Mesendoderm (in vitro differentiated cells): ENCODE measurements at regions not wholly inside any gene's neighbourhood (a gene's known extent, or its start where the extent isn't known, plus 50 kb on each side); places are given as distances from the start of the nearest gene placed in this dataset.
"Not testable (repeated sequence)": the region's sequence is repeated elsewhere in the genome, so short reads cannot be mapped to it uniquely, and the experiment has no call there.

Source experiments
- DNase-seq: peaks from one replicate; pipeline ENCODE4 v3.0.0; 2013
- H2AK5ac ChIP-seq: 2 replicates; pipeline ENCODE4 v1.6.1; 2013; ENCODE audit warnings: low read length, inconsistent platforms
- H2BK120ac ChIP-seq: 2 replicates; pipeline ENCODE4 v1.6.1; 2013; ENCODE audit warnings: low read depth, mild to moderate bottlenecking, low read length, moderate library complexity, mixed read lengths
- H2BK15ac ChIP-seq: replicated peaks from 2 replicates; pipeline ENCODE4 v1.6.1; 2013; ENCODE audit warnings: low read depth, mild to moderate bottlenecking, moderate library complexity
- H2BK5ac ChIP-seq: 2 replicates; pipeline ENCODE4 v1.6.1; 2013; ENCODE audit warnings: low read length, inconsistent platforms
- H3K18ac ChIP-seq: 2 replicates; pipeline ENCODE4 v1.6.1; 2013; ENCODE audit warnings: mild to moderate bottlenecking, low read length, mixed read lengths
- H3K23ac ChIP-seq: one replicate; pipeline ENCODE4 v1.6.1; 2013; ENCODE audit warnings: low read length
- H3K27ac ChIP-seq: 2 replicates; pipeline ENCODE4 v1.5.1; 2013; ENCODE audit warnings: low read depth, mild to moderate bottlenecking, inconsistent platforms, low read length, moderate library complexity
- H3K27me3 ChIP-seq: 2 replicates; pipeline ENCODE4 v1.6.1; 2013; ENCODE audit warnings: low read length, control low read depth, mild to moderate bottlenecking, inconsistent platforms; ENCODE audit not compliant: insufficient read depth, poor library complexity
- H3K36me3 ChIP-seq: 2 replicates; pipeline ENCODE4 v1.6.1; 2013; ENCODE audit warnings: low read length, inconsistent platforms; ENCODE audit not compliant: control insufficient read depth, insufficient read depth
- H3K4ac ChIP-seq: one replicate; pipeline ENCODE4 v1.6.1; 2013; ENCODE audit warnings: low read depth, mild to moderate bottlenecking, low read length, moderate library complexity
- H3K4me1 ChIP-seq: 2 replicates; pipeline ENCODE4 v1.6.1; 2013; ENCODE audit warnings: low read depth, low read length, inconsistent platforms; ENCODE audit not compliant: control insufficient read depth
- H3K4me2 ChIP-seq: 2 replicates; pipeline ENCODE4 v1.6.1; 2013; ENCODE audit warnings: low read length
- H3K4me3 ChIP-seq: 2 replicates; pipeline ENCODE4 v1.5.1; 2013; ENCODE audit warnings: mild to moderate bottlenecking, low read length
- H3K56ac ChIP-seq: one replicate; pipeline ENCODE4 v1.6.1; 2013; ENCODE audit warnings: low read length
- H3K79me1 ChIP-seq: 2 replicates; pipeline ENCODE4 v1.6.1; 2013; ENCODE audit warnings: low read length, inconsistent platforms
- H3K79me2 ChIP-seq: 2 replicates; pipeline ENCODE4 v1.6.1; 2013; ENCODE audit warnings: mild to moderate bottlenecking, low read length; ENCODE audit not compliant: control insufficient read depth, insufficient read depth
- H3K9ac ChIP-seq: 2 replicates; pipeline ENCODE4 v1.6.1; 2013; ENCODE audit warnings: low read length, inconsistent platforms
- H4K5ac ChIP-seq: one replicate; pipeline ENCODE4 v1.6.1; 2013; ENCODE audit warnings: low read length
- H4K8ac ChIP-seq: one replicate; pipeline ENCODE4 v1.6.1; 2013; ENCODE audit warnings: low read depth, mild to moderate bottlenecking, control low read depth, low read length, moderate library complexity
- WGBS: extraction: QIAGEN DNeasy Blood & Tissue Kit; methylation state at CpG from one replicate; pipeline ENCODE4 v1.1.7; 2013; ENCODE audit warnings: low lambda C conversion rate, missing lambda C conversion rate; ENCODE audit not compliant: insufficient coverage; ENCODE audit errors: extremely low coverage; 5-methylcytosine and 5-hydroxymethylcytosine counted together

DNA sequence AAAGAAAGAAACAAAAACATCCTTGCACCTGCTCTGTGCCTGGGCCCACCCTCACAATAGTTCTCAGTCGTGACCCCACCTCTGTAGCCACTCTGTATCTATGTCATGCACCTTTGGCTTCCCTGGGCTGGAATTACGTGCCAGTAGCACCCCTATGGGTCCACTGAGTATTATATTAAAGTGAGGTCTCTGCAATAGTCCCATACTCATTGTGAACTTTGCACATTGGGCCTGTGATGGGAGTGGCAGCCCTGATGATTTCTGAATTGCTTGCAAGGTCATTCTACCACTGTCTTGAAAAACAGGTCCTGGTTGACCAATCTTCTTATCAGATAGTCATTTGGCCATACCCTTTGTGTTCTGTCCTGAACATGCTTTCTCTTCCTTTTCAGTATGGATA, 1012.1 kb downstream of the RAB28 start:
- Histone ChIP-seq H3K23ac (no peak overlapping the region), H3K4me3 (no peak overlapping the region), H3K4me2 (no peak overlapping the region), H3K4me1 (no peaks in the 10 kb centered on the region), H3K27me3 (no peaks in the 10 kb centered on the region), H2BK5ac (no peak overlapping the region), H3K79me2 (no peaks in the 10 kb centered on the region), H3K27ac (no peak overlapping the region), H2BK120ac (no peak overlapping the region), H3K4ac (no peak overlapping the region), H2AK5ac (no peak overlapping the region), H3K9ac (no peak overlapping the region), H2BK15ac (no peak overlapping the region), H3K18ac (no peak overlapping the region), H3K56ac (no peak overlapping the region), H4K5ac (no peak overlapping the region), H3K79me1 (no peaks in the 10 kb centered on the region), H3K36me3 (no peaks in the 10 kb centered on the region), H4K8ac (no peak overlapping the region)
- WGBS, result no CpG with 5 or more reads among the region's 2 CpGs
- no peak for DNase-seq

DNA sequence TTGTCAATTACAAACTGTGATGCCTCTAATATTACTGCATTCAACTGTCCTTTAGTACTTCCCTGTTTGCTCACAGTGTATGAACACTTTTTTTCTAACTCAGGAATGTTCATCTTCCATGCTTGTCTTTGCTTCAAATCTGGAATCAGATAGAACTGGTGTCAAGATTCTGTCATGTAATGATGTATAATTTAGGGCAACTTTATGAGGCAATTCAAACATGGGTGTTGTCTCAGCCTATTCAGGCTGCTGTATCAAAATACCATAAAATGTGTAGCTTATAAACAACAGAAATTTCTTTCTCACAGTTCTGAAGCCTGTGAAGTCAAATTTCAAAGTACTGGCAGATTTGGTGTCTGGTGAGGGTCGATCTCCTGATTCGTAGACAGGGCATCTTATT, 1012.9 kb downstream of the RAB28 start:
- H3K9ac ChIP-seq, result no peak overlapping the region
- H2AK5ac ChIP-seq, result no peak overlapping the region
- no peak overlapping the region for H2BK120ac ChIP-seq
- H3K4me1 ChIP-seq, result no peaks in the 10 kb centered on the region
- H4K8ac ChIP-seq, result no peak overlapping the region
- H3K56ac ChIP-seq, result no peak overlapping the region
- no CpG with 5 or more reads among the region's 2 CpGs for WGBS
- H3K27ac ChIP-seq, result no peak overlapping the region
- H3K79me1 ChIP-seq, result no peaks in the 10 kb centered on the region
- no peak overlapping the region for H3K4ac ChIP-seq
- H3K27me3 ChIP-seq, result no peaks in the 10 kb centered on the region
- no peak overlapping the region for H2BK15ac ChIP-seq
- no peak overlapping the region for H2BK5ac ChIP-seq
- DNase-seq, result no peak
- H3K36me3 ChIP-seq, result no peaks in the 10 kb centered on the region
- H3K79me2 ChIP-seq, result no peaks in the 10 kb centered on the region
- no peak overlapping the region for H3K4me2 ChIP-seq
- no peak overlapping the region for H3K18ac ChIP-seq
- H3K4me3 ChIP-seq, result no peak overlapping the region
- no peak overlapping the region for H4K5ac ChIP-seq
- H3K23ac ChIP-seq, result no peak overlapping the region

DNA sequence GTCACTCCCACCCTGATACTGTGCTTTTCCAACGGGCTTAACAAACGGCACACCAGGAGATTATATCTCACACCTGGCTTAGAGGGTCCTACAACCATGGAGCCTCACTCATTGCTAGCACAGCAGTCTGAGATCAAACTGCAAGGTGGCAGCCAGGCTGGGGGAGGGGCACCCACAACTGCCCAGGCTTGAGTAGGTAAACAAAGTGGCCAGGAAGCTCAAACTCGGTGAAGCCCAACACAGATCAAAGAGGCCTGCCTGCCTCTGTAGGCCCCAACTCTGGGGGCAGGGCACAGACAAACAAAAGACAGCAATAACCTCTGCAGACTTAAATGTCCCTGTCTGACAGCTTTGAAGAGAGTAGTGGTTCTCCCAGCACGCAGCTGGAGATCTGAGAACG, 1022.6 kb downstream of the RAB28 start:
- not testable (repeated sequence) for H3K36me3 ChIP-seq, H3K79me1 ChIP-seq, H3K23ac ChIP-seq, H3K4me1 ChIP-seq, H4K5ac ChIP-seq, H3K79me2 ChIP-seq, H4K8ac ChIP-seq, H3K4ac ChIP-seq, H2BK120ac ChIP-seq, H2AK5ac ChIP-seq, H2BK15ac ChIP-seq, H3K18ac ChIP-seq, H3K4me3 ChIP-seq, H3K27ac ChIP-seq, H3K56ac ChIP-seq, H3K9ac ChIP-seq, H3K27me3 ChIP-seq, H3K4me2 ChIP-seq, H2BK5ac ChIP-seq, DNase-seq
- WGBS, result no CpG with 5 or more reads among the region's 5 CpGs

DNA sequence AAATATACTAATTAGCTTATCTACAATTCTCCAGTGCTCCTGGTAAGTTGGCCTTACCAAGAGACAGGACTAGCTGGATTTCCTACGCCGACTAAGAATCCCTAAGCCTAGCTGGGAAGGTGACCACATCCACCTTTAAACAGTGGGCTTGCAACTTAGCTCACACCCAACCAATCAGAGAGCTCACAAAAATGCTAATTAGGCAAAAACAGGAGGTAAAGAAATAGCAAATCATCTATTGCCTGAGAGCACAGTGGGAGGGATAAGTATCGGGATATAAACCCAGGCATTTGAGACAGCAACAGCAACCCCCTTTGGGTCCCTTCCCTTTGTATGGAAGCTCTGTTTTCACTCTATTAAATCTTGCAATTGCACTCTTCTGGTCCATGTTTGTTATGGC, 1025.0 kb downstream of the RAB28 start:
- H3K36me3 ChIP-seq, result no peaks in the 10 kb centered on the region
- H3K79me2 ChIP-seq, result no peaks in the 10 kb centered on the region
- no peak overlapping the region for H2AK5ac ChIP-seq
- H3K4me2 ChIP-seq, result no peak overlapping the region
- no peak overlapping the region for H2BK5ac ChIP-seq
- WGBS, result no CpG with 5 or more reads among the region's 3 CpGs
- H3K27ac ChIP-seq, result no peak overlapping the region
- no peak for DNase-seq
- no peak overlapping the region for H3K4ac ChIP-seq
- no peak overlapping the region for H3K56ac ChIP-seq
- H3K18ac ChIP-seq, result no peak overlapping the region
- H3K4me3 ChIP-seq, result no peak overlapping the region
- no peaks in the 10 kb centered on the region for H3K4me1 ChIP-seq
- H3K79me1 ChIP-seq, result no peaks in the 10 kb centered on the region
- no peaks in the 10 kb centered on the region for H3K27me3 ChIP-seq
- no peak overlapping the region for H4K8ac ChIP-seq
- no peak overlapping the region for H2BK120ac ChIP-seq
- no peak overlapping the region for H4K5ac ChIP-seq
- H3K9ac ChIP-seq, result no peak overlapping the region
- no peak overlapping the region for H2BK15ac ChIP-seq
- no peak overlapping the region for H3K23ac ChIP-seq

DNA sequence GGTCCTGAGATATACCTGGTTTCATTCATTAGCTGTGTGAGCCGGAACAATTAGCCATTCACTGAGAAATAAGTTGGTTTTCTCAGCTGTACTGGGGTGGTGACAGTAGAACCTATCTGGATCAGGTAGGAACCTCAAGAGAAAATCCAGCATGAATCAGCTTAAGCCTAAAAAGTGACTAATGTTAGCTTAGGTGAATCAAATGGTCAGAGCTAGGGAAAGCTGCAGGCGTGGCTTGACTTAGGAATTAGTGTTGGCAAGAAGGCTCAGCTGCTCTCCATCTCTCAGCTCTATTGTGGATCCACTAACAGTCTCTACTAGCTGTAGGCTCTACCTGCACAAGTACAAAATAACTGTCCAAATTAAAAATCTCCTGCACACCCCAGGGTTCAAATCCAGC, 1025.5 kb downstream of the RAB28 start:
- Histone ChIP-seq H3K4me3 (no peak overlapping the region), H3K18ac (no peak overlapping the region), H4K8ac (no peak overlapping the region), H3K9ac (no peak overlapping the region), H3K56ac (no peak overlapping the region), H2BK5ac (no peak overlapping the region), H2BK120ac (no peak overlapping the region), H3K79me1 (no peaks in the 10 kb centered on the region), H3K27ac (no peak overlapping the region), H3K27me3 (no peaks in the 10 kb centered on the region), H3K36me3 (no peaks in the 10 kb centered on the region), H3K4me2 (no peak overlapping the region), H2AK5ac (no peak overlapping the region), H2BK15ac (no peak overlapping the region), H4K5ac (no peak overlapping the region), H3K4me1 (no peaks in the 10 kb centered on the region), H3K4ac (no peak overlapping the region), H3K79me2 (no peaks in the 10 kb centered on the region), H3K23ac (no peak overlapping the region)
- WGBS, result no CpG with 5 or more reads among the region's 2 CpGs
- no peak for DNase-seq

DNA sequence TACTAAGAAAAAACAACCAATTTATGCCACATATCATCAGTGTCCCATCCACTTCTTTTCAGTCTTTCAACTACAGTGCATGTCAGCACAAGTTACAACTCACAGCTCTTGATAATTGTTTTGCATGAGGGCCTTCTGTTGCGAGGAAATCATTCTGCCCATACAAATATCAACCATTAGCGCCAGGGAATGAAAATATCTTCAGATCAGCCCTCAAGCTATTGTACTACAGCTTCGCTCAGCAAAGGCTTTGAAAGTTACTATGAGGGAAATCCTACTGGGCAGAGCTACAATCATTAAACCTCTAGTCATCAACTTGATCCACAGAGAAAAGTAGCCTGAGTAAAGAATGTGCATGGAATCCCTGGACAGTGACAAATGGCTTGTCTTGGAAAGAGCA, 1023.6 kb upstream of the HS3ST1 start:
- no peak overlapping the region for H3K4ac ChIP-seq
- no peak overlapping the region for H3K18ac ChIP-seq
- H3K4me1 ChIP-seq, result no peaks in the 10 kb centered on the region
- no peak overlapping the region for H2BK120ac ChIP-seq
- no peak overlapping the region for H3K56ac ChIP-seq
- no peak overlapping the region for H4K8ac ChIP-seq
- H3K79me2 ChIP-seq, result no peaks in the 10 kb centered on the region
- H3K9ac ChIP-seq, result no peak overlapping the region
- H3K4me2 ChIP-seq, result no peak overlapping the region
- H3K27ac ChIP-seq, result no peak overlapping the region
- H3K23ac ChIP-seq, result no peak overlapping the region
- no peak overlapping the region for H2BK5ac ChIP-seq
- no peaks in the 10 kb centered on the region for H3K36me3 ChIP-seq
- H2AK5ac ChIP-seq, result no peak overlapping the region
- no peaks in the 10 kb centered on the region for H3K79me1 ChIP-seq
- no peak overlapping the region for H2BK15ac ChIP-seq
- no peaks in the 10 kb centered on the region for H3K27me3 ChIP-seq
- no CpG with 5 or more reads among the region's 3 CpGs for WGBS
- no peak overlapping the region for H4K5ac ChIP-seq
- DNase-seq, result no peak
- H3K4me3 ChIP-seq, result no peak overlapping the region
